ENCODE measurements at regions not wholly inside any gene's neighbourhood (a gene's known extent, or its start where the extent isn't known, plus 50 kb on each side); places are given as distances from the start of the nearest gene placed in this dataset.

- no peak for DNase-seq (ENCODE audit: low spot score)
- H3K4me1 Mint-ChIP-seq (ENCODE audit: low read depth): peaks cover 13% of the 10 kb centered on the region
These were observed 140.2 kb upstream of the NDUFV2 start for GRCh38 chr18:8962192-8962779.

GRCh38 chr18:8962855-8963635 lies 139.5 kb upstream of the NDUFV2 start:
- Mint-ChIP-seq H3K27ac (ENCODE audit: unreplicated experiment) (no peak overlapping the region), H3K27me3 (ENCODE audit: low read depth) (no peaks in the 10 kb centered on the region), H3K9me3 (ENCODE audit: low read depth) (no peaks in the 10 kb centered on the region), H3K4me1 (ENCODE audit: low read depth) (peaks cover 13% of the 10 kb centered on the region), H3K4me3 (ENCODE audit: unreplicated experiment) (no peak overlapping the region), H3K36me3 (ENCODE audit: low read depth) (no peaks in the 10 kb centered on the region)
- no peak for DNase-seq (ENCODE audit: low spot score)
- no peak for TF ChIP-seq CTCF (IDR thresholded peaks at IDR 0.05)

More at GRCh38 chr18:8962192-8962779, 140.2 kb upstream of the NDUFV2 start:
- H3K27ac Mint-ChIP-seq (ENCODE audit: unreplicated experiment): no peak overlapping the region
- no peak overlapping the region for H3K4me3 Mint-ChIP-seq (ENCODE audit: unreplicated experiment)
- H3K9me3 Mint-ChIP-seq (ENCODE audit: low read depth): no peaks in the 10 kb centered on the region
- TF ChIP-seq CTCF (IDR thresholded peaks at IDR 0.05): no peak
- H3K36me3 Mint-ChIP-seq (ENCODE audit: low read depth): no peaks in the 10 kb centered on the region
- H3K27me3 Mint-ChIP-seq (ENCODE audit: low read depth): no peaks in the 10 kb centered on the region

GRCh38 chr18:8963876-8964275 lies 138.6 kb upstream of the NDUFV2 start:
- no peak for DNase-seq (ENCODE audit: low spot score)
- Mint-ChIP-seq H3K36me3 (ENCODE audit: low read depth) (no peaks in the 10 kb centered on the region), H3K27ac (ENCODE audit: unreplicated experiment) (no peak overlapping the region), H3K4me1 (ENCODE audit: low read depth) (peaks cover 13% of the 10 kb centered on the region), H3K27me3 (ENCODE audit: low read depth) (no peaks in the 10 kb centered on the region), H3K9me3 (ENCODE audit: low read depth) (no peaks in the 10 kb centered on the region), H3K4me3 (ENCODE audit: unreplicated experiment) (no peak overlapping the region)
- TF ChIP-seq CTCF (IDR thresholded peaks at IDR 0.05): no peak

GRCh38 chr18:8965398-8965797 lies 137.1 kb upstream of the NDUFV2 start:
- no peak for DNase-seq (ENCODE audit: low spot score)
- TF ChIP-seq CTCF (IDR thresholded peaks at IDR 0.05): no peak
- H3K4me1 Mint-ChIP-seq (ENCODE audit: low read depth): peaks cover 11% of the 10 kb centered on the region
- no peaks in the 10 kb centered on the region for H3K9me3 Mint-ChIP-seq (ENCODE audit: low read depth)
- no peak overlapping the region for H3K4me3 Mint-ChIP-seq (ENCODE audit: unreplicated experiment)
- H3K36me3 Mint-ChIP-seq (ENCODE audit: low read depth): no peaks in the 10 kb centered on the region
- H3K27me3 Mint-ChIP-seq (ENCODE audit: low read depth): no peaks in the 10 kb centered on the region
- no peak overlapping the region for H3K27ac Mint-ChIP-seq (ENCODE audit: unreplicated experiment)

GRCh38 chr18:8966821-8967220 lies 135.7 kb upstream of the NDUFV2 start:
- no peak for DNase-seq (ENCODE audit: low spot score)
- Mint-ChIP-seq H3K27me3 (ENCODE audit: low read depth) (no peaks in the 10 kb centered on the region), H3K4me3 (ENCODE audit: unreplicated experiment) (no peak overlapping the region), H3K27ac (ENCODE audit: unreplicated experiment) (no peak overlapping the region), H3K4me1 (ENCODE audit: low read depth) (no peaks in the 10 kb centered on the region), H3K9me3 (ENCODE audit: low read depth) (no peaks in the 10 kb centered on the region), H3K36me3 (ENCODE audit: low read depth) (no peaks in the 10 kb centered on the region)
- TF ChIP-seq CTCF (IDR thresholded peaks at IDR 0.05): no peak
